Psoas muscle (tissue), 7 donors: ENCODE measurements at regions not wholly inside any gene's neighbourhood (a gene's known extent, or its start where the extent isn't known, plus 50 kb on each side); places are given as distances from the start of the nearest gene placed in this dataset.

Source experiments
- ATAC-seq, 4 donors: fragments of 200-7000 bp; cut with Tn5 transposase; one replicate each; pipeline ENCODE4 v1.9.1; 2020; ENCODE audit warnings: moderate library complexity in 3 of 4, mild to moderate bottlenecking in 2 of 4
- DNase-seq, 2 donors: peaks; one replicate each; pipeline ENCODE4 v3.0.0-alpha.2; 2020
- H3K27ac ChIP-seq: fragments of 200-600 bp; one replicate; pipeline ENCODE4 v1.8.0; 2022
- H3K27me3 ChIP-seq, 3 donors: fragments of 200-600 bp in 1 of 3; one replicate each; pipeline versions ENCODE4 v1.6.1 to v1.8.0; 2013 to 2022; ENCODE audit warnings: low read length in 2 of 3, mild to moderate bottlenecking in 2 of 3, moderate library complexity in 1 of 3; ENCODE audit not compliant: insufficient read depth in 3 of 3
- H3K36me3 ChIP-seq, 2 donors: fragments of 200-600 bp in 1 of 2; one replicate each; pipeline versions ENCODE4 v1.6.1 to v1.8.0; 2013 to 2022; ENCODE audit warnings: low read depth in 1 of 2, mild to moderate bottlenecking in 1 of 2, moderate library complexity in 1 of 2; ENCODE audit not compliant: insufficient read depth in 1 of 2
- H3K4me1 ChIP-seq: fragments of 200-600 bp; one replicate; pipeline ENCODE4 v1.8.0; 2022
- H3K4me3 ChIP-seq: fragments of 200-600 bp; one replicate; pipeline ENCODE4 v1.8.0; 2022; ENCODE audit warnings: mild to moderate bottlenecking
- H3K9me3 ChIP-seq: fragments of 200-600 bp; one replicate; pipeline ENCODE4 v1.8.0; 2022
- CTCF ChIP-seq: fragments of 200-600 bp; IDR thresholded peaks from one replicate; pipeline ENCODE4 v1.8.0; 2022; ENCODE audit warnings: antibody characterized with exemption
- WGBS, 3 donors: extraction: QIAGEN DNeasy Blood & Tissue Kit; methylation state at CpG; one replicate each; pipeline versions ENCODE4 v1.1.6 to v1.1.7; 2013; 5-methylcytosine and 5-hydroxymethylcytosine counted together
- intact Hi-C, 2 donors: fragments of 100-400 bp; cut with DNase I; formaldehyde crosslinking; loops; one replicate each; pipeline versions ENCODE4 v1.11.0 to v1.14.2; 2022
- donor health status: healthy with polysubstance abuse.
- donor health status: DM: no; HTN: no; CAD: no; lungs with moderate emphysema.
- donor health status: Bipolar disorder and iron deficiency.
- donor health status: healthy.
- donor health status: DM: yes; HTN: yes; CAD: no.
- donor health status: DM: no; HTN: no; CAD: no.
- donor health status: DM: yes; HTN: yes; CAD: no.

DNA sequence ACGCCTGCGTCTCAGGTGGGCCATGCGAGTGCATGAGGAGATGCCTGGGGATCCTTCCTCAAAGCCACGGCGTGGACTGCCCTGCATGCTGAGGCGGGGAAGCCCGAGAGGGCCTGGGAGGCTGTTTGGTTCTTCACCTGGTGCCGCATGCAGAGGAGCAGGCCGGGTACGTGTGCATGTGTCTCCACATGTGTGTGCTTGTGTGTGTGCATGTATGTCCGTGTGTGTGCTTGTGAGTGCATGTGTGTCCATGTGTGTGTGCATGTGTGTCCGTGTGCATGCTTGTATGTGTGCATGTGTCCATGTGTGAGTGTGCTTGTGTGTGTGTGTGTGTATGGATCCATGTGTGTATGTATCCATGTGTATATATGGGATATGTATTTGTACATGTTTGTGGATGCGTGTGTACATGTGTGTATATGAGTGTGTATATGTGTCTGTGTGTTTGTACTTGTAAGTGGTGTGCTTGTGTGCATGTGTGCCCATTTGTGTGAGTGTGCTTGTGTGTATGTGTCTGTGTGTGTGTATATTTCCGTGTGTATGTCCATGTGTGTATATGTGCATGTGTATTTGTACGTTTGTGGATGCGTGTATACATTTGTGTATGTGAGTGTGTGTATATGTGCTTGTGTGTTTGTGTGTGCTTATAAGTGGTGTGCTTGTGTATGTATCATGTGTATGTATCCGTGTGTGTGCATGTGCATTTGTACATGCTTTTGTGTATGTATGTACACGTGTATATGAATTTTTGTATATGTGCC is 79.0 kb downstream of the PTGR3 start:
- intact Hi-C loops = no loop called here
- DNase-seq = no peak
- Histone ChIP-seq H3K36me3 (no peaks in the 10 kb centered on the region), H3K27ac (no peak overlapping the region), H3K4me3 (no peak overlapping the region), H3K4me1 (peaks cover 3% of the 10 kb centered on the region), H3K9me3 (no peaks in the 10 kb centered on the region), H3K27me3 (no peaks in the 10 kb centered on the region)
- 89 to 97% (median 95%) methylated on average over 18 of the region's 18 CpGs for WGBS, 3 donors
- no peak for ATAC-seq
- no peak for TF ChIP-seq CTCF

DNA sequence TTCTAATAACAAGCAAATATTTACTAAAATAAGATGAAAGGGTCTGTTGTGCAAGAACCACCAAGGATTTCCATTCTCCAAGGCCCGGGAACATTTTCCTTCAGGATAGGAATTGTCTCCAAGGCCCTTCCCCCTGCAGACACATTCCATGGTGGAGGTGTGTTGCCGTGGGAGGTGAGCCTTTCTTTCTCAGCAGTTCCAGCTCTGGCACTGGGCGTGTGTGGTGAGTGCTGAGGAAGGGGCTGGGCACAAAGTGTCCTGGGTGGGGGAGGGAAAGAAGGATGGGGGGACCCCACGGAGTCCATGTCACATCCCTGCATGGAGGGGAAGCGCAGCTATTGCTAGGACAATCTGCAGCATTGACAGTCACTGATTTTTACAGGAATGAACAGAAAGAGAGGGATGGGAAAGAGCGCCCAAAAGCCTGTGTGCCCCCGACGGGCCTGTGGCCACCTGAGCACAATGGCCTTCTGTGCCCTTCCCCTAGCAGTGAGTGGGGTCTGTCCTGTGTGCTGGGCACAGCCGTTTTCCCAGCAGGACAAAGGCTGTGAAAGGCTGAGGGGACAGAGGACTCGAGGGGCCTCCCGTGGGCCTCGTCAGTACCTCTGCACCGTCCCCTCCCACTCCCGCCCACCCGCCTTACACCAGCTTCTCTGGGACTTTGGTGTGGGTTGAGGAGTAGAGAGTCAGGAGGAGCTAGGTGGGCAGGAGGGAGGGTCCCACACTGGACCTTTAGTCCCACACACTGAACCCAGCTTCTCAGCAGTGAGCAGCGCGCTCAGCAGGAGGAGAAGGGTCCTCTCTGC is 79.8 kb downstream of the PTGR3 start:
- no peak for TF ChIP-seq CTCF
- Histone ChIP-seq H3K4me3 (no peak overlapping the region), H3K4me1 (peaks cover 3% of the 10 kb centered on the region), H3K27ac (no peak overlapping the region), H3K9me3 (no peaks in the 10 kb centered on the region), H3K27me3 (peaks cover 0 to 2% (median 0%) of the 10 kb centered on the region in 3 donors), H3K36me3 (no peaks in the 10 kb centered on the region)
- DNase-seq = no peak
- intact Hi-C loops = no loop called here
- ATAC-seq = no peak
- WGBS, 3 donors = 88 to 95% (median 93%) methylated on average over 17 of the region's 17 CpGs

GRCh38 chr18:75128051-75128605 is 80.8 kb downstream of the PTGR3 start:
- intact Hi-C loops = no loop called here
- peaks cover 3% of the 10 kb centered on the region for H3K4me1 ChIP-seq
- H3K4me3 ChIP-seq = no peak overlapping the region
- no peak for TF ChIP-seq CTCF
- H3K36me3 ChIP-seq = no peaks in the 10 kb centered on the region
- ATAC-seq (no peak), DNase-seq (no peak)
- 86 to 94% (median 86%) methylated on average over 7 of the region's 7 CpGs for WGBS, 3 donors
- H3K27me3 ChIP-seq = peaks cover 0 to 2% (median 0%) of the 10 kb centered on the region in 3 donors
- H3K27ac ChIP-seq = peak overlapping the region; percentile 55
- no peaks in the 10 kb centered on the region for H3K9me3 ChIP-seq

DNA sequence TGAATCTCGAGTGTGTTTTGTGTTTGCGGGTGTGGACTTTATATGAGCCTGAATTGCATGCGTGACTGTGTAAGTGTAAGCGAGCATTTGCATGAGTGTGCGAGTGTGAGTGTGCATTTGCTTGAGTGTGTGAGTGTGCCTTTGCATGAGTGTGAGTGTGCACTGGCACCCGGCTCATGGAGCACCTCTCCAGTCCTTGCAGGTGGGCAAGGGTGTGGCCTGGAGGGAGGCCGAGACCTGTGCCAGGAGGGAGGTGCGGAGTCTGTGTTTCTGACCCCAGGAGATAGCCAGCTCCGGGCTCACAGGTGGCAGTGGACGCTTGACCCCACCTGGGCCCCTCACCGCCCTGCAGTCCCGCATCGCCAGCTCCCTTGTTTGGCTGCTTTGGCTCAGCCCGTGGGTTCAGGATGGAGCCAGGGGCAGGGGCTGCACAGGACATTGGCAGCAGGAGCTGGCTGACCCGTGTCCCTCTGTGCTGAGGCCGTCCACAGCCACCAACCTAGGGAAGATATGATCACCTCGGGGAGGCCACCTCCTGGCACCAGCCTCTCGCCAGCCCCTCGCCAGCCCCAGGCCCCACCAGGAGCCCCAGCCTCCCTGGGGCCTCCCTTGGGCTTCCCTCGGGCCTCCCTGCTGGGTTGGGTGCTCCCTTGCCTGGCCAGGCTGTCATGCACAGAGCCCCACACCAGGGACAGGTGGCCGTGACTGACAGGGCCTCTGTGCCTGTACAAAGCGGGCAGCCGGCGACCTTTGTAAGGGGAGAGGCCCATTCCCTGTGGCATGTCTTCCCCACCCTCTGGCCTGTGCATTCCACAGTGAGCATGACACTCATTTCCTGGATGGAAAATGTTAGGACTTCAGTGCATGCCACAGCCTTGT is 81.6 kb downstream of the PTGR3 start:
- no peak overlapping the region for H3K4me3 ChIP-seq
- H3K9me3 ChIP-seq = no peaks in the 10 kb centered on the region
- no peak for DNase-seq
- peaks cover 3% of the 10 kb centered on the region for H3K4me1 ChIP-seq
- intact Hi-C loops = no loop called here
- H3K27ac ChIP-seq = peak overlapping the region; percentile 55
- H3K36me3 ChIP-seq = no peaks in the 10 kb centered on the region
- peaks cover 0 to 2% (median 0%) of the 10 kb centered on the region in 3 donors for H3K27me3 ChIP-seq
- WGBS, 3 donors = 79 to 86% (median 84%) methylated on average over 22 to 24 of the region's 24 CpGs
- ATAC-seq = peak; percentile 67 to 93 (median 90)
- TF ChIP-seq CTCF = no peak
